ENCODE measurements at regions not wholly inside any gene's neighbourhood (a gene's known extent, or its start where the extent isn't known, plus 50 kb on each side); places are given as distances from the start of the nearest gene placed in this dataset.

DNA sequence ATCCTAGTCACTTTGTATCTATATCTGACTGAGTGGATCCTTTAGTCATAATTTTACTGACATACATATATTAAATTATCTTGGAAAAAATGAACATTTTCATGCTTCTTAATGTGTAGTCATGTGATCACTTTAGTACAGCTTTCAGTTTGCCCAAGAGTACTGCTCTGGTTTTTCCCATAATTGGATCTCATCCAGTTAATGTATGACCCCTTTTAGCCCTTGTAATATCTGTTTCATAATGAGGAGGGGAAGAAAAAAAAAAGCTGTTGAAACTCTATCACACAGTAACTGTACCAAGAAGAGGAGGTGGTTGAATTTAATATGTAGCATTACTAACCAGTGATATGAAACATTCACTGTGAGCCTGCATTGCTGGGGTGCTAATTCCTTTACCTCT, 328.7 kb downstream of the PTPRC start:
- H3K4me3 ChIP-seq (ENCODE audit: low read depth, low read length, poor library complexity, severe bottlenecking) = peak overlapping the region; percentile 5
- POLR2A ChIA-PET (ENCODE audit: low non-redundant PET) = interaction anchor here (0.7 kb wide), 1 partner anchor 11 kb away, joined by 3 read pairs; no protein-coding TSS in a partner anchor
- intact Hi-C loops (cut with micrococcal nuclease; ENCODE audit: unreplicated experiment) = no loop called here
- peak; percentile 22 for DNase-seq (ENCODE audit: low spot score)
- CTCF ChIA-PET = no interaction called here
- H3K27me3 ChIP-seq (replicated peaks; ENCODE audit: insufficient read depth, low read depth, low read length, poor library complexity) = no peaks in the 10 kb centered on the region
- peak overlapping the region; percentile 67 for H3K27ac ChIP-seq (ENCODE audit: low read depth, low read length, poor library complexity, severe bottlenecking)
- H3K9me3 ChIP-seq (ENCODE audit: low read depth, low read length, poor library complexity, severe bottlenecking) = no peaks in the 10 kb centered on the region
- BruUV-seq (replicated peaks) = no TSS peak
- TF ChIP-seq CTCF (conservative IDR thresholded peaks at IDR 0.05; ENCODE audit: low read depth, low read length) (no peak), EZH2 (IDR thresholded peaks at IDR 0.05; ENCODE audit: borderline replicate concordance, low read depth, low read length, poor library complexity, severe bottlenecking) (no peak)
- peaks cover 20% of the 10 kb centered on the region for H3K4me1 ChIP-seq (ENCODE audit: insufficient read depth, low read length, poor library complexity, severe bottlenecking)
- H3K36me3 ChIP-seq (ENCODE audit: insufficient read depth, low read length, poor library complexity, severe bottlenecking) = no peaks in the 10 kb centered on the region

GRCh38 chr1:198968866-198969265, 330.0 kb downstream of the PTPRC start:
- Histone ChIP-seq H3K4me3 (ENCODE audit: low read depth, low read length, poor library complexity, severe bottlenecking) (no peak overlapping the region), H3K36me3 (ENCODE audit: insufficient read depth, low read length, poor library complexity, severe bottlenecking) (no peaks in the 10 kb centered on the region), H3K27ac (ENCODE audit: low read depth, low read length, poor library complexity, severe bottlenecking) (no peak overlapping the region), H3K27me3 (replicated peaks; ENCODE audit: insufficient read depth, low read depth, low read length, poor library complexity) (no peaks in the 10 kb centered on the region), H3K4me1 (ENCODE audit: insufficient read depth, low read length, poor library complexity, severe bottlenecking) (peaks cover 20% of the 10 kb centered on the region), H3K9me3 (ENCODE audit: low read depth, low read length, poor library complexity, severe bottlenecking) (no peaks in the 10 kb centered on the region)
- TF ChIP-seq CTCF (conservative IDR thresholded peaks at IDR 0.05; ENCODE audit: low read depth, low read length) (no peak), EZH2 (IDR thresholded peaks at IDR 0.05; ENCODE audit: borderline replicate concordance, low read depth, low read length, poor library complexity, severe bottlenecking) (no peak)
- intact Hi-C loops (cut with micrococcal nuclease; ENCODE audit: unreplicated experiment) = no loop called here
- BruUV-seq (replicated peaks) = no TSS peak
- ChIA-PET CTCF (no interaction called here), POLR2A (ENCODE audit: low non-redundant PET) (no interaction called here)
- DNase-seq (ENCODE audit: low spot score) = no peak

DNA sequence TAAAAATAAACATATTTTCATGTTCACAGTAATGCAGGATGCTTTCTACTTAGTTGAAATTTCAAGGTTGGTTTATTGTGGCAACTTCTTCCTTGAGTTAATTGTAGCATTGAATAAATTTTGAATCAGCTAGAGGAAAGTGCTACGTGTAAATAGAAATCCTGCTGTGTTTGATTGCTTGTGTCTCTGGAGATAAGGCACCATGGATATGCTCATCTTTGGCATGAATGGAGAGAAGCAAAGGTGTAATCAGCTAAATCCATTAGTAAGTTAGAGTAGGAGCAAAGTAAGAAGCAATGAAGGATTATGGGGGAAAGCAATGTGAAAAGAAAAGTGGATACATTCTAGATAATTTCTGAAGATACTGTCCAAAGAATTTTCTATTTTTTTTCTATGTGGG, 331.1 kb downstream of the PTPRC start:
- Histone ChIP-seq H3K36me3 (ENCODE audit: insufficient read depth, low read length, poor library complexity, severe bottlenecking) (no peaks in the 10 kb centered on the region), H3K4me1 (ENCODE audit: insufficient read depth, low read length, poor library complexity, severe bottlenecking) (peaks cover 20% of the 10 kb centered on the region), H3K27ac (ENCODE audit: low read depth, low read length, poor library complexity, severe bottlenecking) (no peak overlapping the region), H3K9me3 (ENCODE audit: low read depth, low read length, poor library complexity, severe bottlenecking) (no peaks in the 10 kb centered on the region), H3K4me3 (ENCODE audit: low read depth, low read length, poor library complexity, severe bottlenecking) (no peak overlapping the region), H3K27me3 (replicated peaks; ENCODE audit: insufficient read depth, low read depth, low read length, poor library complexity) (no peaks in the 10 kb centered on the region)
- TF ChIP-seq CTCF (conservative IDR thresholded peaks at IDR 0.05; ENCODE audit: low read depth, low read length) = no peak
- TF ChIP-seq EZH2 (IDR thresholded peaks at IDR 0.05; ENCODE audit: borderline replicate concordance, low read depth, low read length, poor library complexity, severe bottlenecking) = no peak
- no peak for DNase-seq (ENCODE audit: low spot score)
- ChIA-PET POLR2A (ENCODE audit: low non-redundant PET) (no interaction called here), CTCF (no interaction called here)
- intact Hi-C loops (cut with micrococcal nuclease; ENCODE audit: unreplicated experiment) = no loop called here
- BruUV-seq (replicated peaks) = no TSS peak

All from A673 (cell line).